SW 1271 (cell line): ENCODE measurements at regions not wholly inside any gene's neighbourhood (a gene's known extent, or its start where the extent isn't known, plus 50 kb on each side); places are given as distances from the start of the nearest gene placed in this dataset.
"Not testable (repeated sequence)": the region's sequence is repeated elsewhere in the genome, so short reads cannot be mapped to it uniquely, and the experiment has no call there.

Source experiments
- DNase-seq, 2 experiments: peaks; one replicate each; lab custom pipeline; 2025; lab: John Stamatoyannopoulos, UW

DNA sequence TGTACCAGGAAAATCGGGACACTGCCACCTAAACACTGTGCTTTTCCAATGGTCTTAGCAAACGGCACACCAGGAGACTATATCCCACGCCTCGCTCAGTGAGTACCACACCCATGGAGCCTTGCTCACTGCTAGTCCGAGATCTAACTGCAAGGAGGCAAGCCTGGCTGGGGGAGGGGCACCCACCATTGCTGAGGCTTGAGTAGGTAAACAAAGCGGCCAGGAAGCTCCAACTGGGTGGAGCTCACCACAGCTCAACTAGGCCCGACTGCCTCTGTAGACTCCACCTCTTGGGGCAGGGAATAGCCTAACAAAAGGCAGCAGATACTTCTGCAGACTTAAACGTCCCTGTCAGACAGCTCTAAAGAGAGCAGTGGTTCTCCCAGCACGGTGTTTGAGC is 1216.6 kb downstream of the STIM2 start:
- not testable (repeated sequence) for DNase-seq

GRCh38 chr4:28082686-28083390 is 1222.2 kb downstream of the STIM2 start:
- DNase-seq = no peak

- DNase-seq = no peak
These were observed 1232.0 kb downstream of the STIM2 start for GRCh38 chr4:28092610-28093009.

- no peak for DNase-seq
These were observed 1232.4 kb downstream of the STIM2 start for GRCh38 chr4:28093071-28093470.

GRCh38 chr4:28101583-28101982 is 1240.9 kb downstream of the STIM2 start:
- DNase-seq = no peak

DNA sequence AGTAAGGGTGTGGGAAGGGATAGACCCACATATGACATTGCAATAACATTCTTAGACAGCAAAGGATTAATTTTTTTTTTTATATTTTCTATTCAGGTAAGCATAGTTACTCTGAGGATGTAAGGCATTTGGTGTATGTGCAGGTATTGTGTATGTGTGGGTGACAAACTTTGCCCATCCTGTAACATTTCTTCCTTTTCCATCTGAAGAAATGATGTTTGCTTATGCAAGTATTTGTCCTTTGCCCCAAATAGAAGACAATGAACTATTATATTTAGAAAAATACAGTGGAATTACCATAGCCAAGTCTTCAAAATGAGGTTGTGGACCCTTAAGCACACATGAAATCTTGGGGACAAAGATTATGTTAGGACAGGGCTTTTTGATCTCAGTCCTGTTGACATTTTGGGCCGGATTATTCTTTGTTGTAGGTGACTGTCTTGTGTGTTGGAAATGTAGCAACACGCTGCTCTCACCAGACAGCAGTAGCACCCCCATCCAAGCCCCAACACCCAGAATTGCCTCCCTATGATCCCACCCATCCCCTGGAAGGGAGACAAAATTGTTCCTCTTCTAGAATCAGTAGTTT is 1244.7 kb downstream of the STIM2 start:
- no peak for DNase-seq

GRCh38 chr4:28106155-28106554 is 1245.5 kb downstream of the STIM2 start:
- no peak for DNase-seq

DNA sequence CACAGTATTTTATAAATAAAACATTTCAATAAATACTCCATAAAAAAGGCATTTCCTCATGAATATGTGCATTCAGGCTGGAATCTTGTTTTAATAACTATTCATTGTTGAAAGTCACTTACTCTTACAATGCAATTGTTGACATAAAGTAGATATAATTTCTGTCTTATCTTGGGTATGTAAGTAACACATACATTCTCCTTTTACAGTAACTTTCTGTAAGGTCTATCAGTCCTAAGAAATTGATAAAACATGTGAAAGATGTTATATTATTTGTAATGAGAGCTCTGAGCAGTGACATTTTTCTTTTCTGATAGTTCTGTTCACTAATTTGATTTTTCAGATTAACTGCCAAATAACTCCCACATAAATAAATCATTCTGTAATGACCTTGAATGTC is 1249.2 kb downstream of the STIM2 start:
- DNase-seq = no peak

DNA sequence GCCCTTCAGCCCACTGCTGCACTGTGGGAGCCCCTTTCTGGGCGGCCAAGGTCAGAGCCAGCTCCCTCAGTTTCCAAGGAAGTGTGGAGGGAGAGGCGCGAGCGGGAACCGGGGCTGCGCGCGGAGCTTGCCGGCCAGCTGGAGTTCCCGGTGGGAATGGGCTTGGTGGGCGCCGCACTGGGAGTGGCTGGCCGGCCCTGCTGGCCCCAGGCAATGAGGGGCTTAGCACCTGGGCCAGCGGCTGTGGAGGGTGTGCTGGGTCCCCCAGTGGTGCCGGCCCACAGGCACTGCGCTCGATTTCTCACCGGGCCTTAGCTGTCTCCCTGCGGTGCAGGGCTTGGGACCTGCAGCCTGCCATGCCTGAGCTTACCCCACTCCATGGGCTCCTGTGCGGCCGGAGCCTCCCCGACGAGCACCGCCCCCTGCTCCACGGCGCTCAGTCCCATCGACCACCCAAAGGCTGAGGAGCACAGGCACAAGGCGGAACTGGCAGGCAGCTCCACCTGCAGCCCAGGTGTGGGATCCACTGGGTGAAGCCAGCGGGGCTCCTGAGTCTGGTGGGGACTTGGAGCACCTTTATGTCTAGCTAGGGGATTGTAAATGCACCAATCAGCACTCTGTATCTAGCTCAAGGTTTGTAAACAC is 1252.2 kb downstream of the STIM2 start:
- not testable (repeated sequence) for DNase-seq

DNA sequence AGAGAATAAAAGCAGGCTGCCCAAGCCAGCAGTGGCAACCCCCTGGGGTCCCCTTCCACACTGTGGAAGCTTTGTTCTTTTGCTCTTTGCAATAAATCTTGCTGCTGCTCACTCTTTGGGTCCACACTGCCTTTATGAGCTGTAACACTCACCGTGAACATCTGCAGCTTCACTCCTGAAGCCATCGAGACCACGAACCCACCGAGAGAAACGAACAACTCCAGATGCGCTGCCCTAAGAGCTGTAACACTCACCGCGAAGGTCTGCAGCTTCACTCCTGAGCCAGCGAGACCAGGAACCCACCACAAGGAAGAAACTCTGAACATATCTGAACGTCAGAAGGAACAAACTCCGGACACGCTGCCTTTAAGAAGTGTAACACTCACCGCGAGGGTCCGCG is 1252.9 kb downstream of the STIM2 start:
- not testable (repeated sequence) for DNase-seq

DNA sequence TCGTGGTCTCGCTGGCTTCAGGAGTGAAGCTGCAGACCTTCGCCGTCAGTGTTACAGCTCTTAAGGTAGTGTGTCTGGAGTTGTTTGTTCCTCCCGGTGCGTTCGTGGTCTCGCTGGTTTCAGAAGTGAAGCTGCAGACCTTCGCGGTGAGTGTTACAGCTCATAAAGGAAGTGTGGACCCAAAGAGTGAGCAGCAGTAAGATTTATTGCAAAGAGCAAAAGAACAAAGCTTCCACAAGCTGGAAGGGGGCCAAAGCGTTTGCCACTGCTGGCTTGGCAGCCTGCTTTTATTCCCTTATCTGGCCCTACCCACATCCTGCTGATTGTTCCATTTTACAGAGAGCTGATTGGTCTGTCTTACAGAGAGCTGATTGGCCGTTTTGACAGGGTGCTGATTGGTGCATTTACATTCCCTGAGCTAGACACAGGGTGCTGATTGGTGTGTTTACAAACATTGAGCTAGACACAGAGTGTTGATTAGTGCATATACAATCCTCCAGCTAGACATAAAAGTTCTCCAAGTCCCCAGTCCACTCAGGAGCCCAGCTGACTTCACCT is 1256.0 kb downstream of the STIM2 start:
- not testable (repeated sequence) for DNase-seq

DNA sequence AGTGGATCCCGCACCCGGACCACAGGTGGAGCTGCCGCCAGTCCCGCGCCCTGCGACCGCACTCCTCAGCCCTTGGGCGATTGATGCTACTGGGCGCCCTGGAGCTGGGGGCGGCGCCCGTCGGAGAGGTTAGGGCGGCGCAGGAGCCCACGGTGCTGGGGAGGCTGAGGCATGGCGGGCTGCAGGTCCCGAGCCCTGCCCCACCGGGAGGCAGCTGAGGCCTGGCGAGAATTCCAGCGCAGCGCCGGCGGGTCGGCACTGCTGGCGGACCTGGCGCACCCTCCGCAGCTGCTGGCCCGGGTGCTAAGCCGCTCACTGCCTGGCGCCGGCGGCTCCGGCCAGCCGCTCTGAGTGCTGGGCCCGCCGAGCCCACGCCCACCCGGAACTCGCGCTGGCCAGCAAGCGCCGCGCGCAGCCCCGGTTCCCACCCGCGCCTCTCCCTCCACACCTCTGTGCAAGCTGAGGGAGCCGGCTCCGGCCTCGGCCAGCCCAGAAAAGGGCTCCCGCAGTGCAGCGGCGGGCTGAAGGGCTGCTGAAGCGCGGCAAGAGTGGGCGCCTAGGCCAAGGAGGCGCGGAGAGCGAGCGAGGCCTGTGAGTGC is 1256.5 kb downstream of the STIM2 start:
- DNase-seq = no peak

- DNase-seq = no peak
These were observed 1285.5 kb downstream of the STIM2 start for GRCh38 chr4:28146191-28146590.

- DNase-seq = no peak
These were observed 1287.6 kb downstream of the STIM2 start for GRCh38 chr4:28148221-28148620.

DNA sequence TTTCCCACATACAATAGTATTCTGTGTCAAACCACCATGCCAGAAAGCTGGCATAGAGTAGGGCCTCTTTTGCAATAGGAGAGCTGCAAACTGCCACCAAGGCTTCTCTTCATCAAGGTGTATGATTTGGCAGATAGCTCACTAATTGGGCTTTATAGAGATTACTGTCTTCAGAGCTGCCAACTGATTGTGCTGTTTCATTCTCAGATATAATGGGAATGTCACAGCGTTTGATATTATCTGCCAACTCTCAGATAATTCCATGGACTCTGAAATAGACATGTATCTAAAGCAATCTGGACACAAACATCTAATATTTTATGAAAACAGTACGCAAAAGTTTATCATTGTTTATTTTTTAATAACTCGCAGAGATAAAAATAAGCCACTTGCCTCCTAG is 1289.1 kb downstream of the STIM2 start:
- DNase-seq = no peak

DNA sequence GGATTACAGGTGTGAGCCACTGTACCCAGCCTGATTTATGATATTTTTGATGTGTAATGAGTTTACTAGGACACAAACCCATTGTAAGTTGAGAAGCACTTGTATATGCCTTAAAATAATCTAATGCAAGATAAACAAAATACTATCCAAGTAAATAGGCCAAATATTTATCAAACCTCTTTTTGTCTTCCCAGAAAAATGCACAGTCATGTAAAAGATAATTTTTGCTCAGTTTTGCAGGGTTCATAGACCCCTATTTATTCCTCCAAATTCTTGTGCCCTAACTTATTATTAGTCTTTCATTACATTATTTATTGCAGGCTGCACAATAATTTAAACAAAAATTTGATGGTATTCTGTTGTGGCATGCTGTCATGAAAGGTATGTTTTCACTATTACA is 1290.7 kb downstream of the STIM2 start:
- no peak for DNase-seq

DNA sequence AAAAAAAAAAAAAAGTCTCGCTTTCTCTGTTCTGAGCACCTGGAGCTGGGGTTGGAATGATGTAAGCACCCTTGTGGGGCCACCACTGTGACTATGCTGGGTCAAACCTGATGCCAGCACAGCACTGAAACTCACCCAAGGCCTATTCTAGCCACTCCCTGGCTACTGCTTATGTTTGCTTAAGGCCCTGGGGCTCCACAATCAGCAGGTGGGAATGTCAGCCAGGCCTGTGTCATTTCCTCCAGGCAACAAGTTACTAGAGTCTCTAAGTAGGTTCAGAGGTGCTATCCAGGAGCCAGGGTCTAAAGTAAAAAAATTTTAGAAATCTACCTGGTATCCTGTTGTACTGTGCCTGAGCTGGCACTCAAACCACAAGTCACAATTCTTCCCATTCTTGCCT is 1306.8 kb downstream of the STIM2 start:
- DNase-seq = no peak

DNA sequence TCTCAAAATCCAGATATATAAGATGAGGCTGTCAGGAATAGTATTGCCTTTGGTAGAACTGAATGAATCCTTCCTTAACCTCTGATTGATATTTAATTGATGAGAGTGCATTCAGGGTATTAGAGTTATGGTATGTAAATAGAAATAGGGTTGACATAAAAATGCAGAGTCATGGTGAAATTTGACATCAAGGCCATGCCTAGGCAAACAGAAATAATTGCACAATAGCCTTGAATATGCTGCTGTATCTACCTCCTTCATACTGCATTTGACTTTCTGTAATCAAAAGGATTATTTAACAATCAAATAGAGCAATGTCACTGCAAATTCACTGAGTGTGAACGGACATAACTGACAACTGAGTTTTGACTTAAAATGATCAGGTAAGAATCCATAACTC is 1316.3 kb downstream of the STIM2 start:
- DNase-seq = no peak

DNA sequence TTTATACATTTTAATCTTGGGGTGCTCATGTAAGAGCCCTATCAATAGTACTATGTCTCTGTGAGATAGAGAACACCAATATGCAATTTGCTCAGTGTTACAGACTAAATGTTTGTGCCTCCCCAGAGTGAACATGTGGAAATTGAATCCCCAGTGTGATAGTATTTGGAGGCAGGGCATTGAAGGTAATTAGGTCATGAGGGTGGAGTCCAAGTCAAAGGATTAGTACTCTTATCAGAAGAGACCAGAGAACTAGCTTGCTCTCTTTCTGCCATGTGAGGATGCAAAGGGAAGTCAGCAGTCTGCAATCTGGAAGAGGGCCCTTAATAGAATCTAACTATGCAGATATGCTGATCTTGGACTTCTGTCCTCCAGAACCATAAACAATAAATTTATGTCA is 1317.0 kb downstream of the STIM2 start:
- DNase-seq = no peak

DNA sequence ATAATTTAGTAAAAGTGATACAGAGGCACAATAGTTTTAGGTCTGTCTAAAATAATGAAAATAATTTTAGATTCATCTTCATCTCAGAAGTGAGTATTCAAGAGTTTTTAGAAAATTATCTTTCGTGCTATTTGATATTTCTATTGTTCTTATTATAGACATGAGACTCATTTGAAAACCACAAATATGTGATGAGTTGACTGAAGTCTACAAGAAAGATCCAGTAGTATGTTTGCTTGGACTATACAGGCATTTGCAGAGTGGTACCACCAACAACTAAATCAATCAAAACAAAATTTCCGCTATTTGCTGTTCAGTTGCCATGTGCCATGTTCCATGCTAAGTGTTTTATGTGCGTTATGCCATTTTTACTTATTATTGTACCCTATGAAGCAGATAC is 1318.5 kb downstream of the STIM2 start:
- no peak for DNase-seq

DNA sequence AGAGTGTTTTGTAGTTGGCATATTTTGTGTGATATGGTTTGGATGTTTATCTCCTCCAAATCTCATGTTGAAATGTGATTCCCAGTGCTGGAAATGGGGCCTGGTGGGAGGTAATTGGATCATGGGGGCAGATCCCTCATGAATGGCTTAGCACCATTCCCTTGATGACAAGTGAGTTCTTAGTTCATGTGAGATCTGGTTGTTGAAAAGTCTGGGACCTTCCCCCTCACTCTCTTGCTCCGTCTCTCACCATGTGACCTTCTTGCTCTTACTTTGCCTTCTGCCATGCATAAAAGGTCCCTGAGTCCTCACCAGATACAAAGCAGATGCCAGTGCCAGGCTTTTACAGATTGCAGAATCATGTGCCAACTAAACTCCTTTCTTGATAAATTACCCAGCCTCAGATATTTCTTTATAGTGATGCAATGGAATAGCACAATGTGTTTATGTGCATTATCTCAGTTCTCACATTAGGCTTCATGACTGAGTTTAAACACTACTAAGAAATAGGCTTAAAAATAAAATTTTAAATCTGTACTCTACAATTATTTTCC is 1348.8 kb downstream of the STIM2 start:
- no peak for DNase-seq

DNA sequence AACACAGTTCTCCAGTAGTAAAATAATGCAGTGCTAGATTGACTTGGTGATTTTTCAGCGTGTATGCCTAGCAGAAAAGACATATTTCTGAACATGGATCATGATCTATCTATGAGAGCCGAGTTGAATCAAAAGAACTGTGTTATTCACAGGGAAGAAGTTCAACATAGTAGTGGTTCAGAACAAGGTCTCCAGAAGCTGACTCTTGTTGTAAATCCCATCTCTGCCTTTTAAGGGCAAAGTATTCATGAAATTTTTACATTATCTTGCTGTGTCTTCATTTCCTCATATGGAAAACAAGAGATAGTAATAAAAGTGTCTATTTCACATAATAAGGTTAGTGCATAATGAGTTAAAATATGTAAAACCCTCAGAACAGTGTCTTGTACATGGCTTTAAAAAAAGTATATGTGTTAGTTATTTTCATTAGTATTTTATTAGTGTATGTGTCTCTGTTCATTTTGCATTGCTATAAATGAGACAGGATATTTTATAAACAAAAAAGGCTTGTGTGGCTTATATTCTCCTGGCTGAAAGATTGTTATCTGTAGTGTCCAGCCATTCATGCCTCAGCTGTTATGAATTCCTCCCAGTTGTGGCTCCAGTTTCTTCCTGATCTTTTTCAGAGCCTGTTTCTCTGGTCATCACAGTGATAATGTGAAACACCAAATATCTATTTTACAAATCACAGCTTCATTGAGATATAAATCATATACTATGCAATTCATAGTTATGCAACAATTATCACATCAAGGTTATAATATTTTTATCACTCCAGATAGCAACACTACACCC is 1351.2 kb downstream of the STIM2 start:
- DNase-seq = no peak
